D341Med (cell line): ENCODE measurements at regions not wholly inside any gene's neighbourhood (a gene's known extent, or its start where the extent isn't known, plus 50 kb on each side); places are given as distances from the start of the nearest gene placed in this dataset.
"Not testable (repeated sequence)": the region's sequence is repeated elsewhere in the genome, so short reads cannot be mapped to it uniquely, and the experiment has no call there.

Experiments
- DNase-seq: peaks from one replicate; pipeline ENCODE4 v3.0.0; 2012; ENCODE audit warnings: low spot score

DNA sequence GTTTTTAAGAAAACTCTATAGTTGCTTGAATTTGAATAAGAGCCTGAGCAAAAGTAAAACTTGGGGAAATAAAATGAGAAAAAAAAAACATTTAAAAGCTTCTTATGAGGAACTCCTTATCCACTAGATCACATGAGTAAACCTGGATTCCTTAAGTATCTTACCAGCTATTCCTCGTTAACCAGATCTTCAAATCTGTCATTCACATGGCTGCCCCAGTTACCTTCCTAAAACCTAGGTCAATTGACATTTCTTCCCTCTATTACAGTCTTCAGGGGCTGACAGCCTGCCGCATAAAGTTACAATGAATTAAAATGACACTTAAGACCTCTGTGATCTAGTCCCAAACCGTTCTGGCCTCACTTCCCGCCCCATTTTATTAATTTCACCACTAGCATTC lies 583.6 kb downstream of the NR2F2 start:
- DNase-seq = no peak

DNA sequence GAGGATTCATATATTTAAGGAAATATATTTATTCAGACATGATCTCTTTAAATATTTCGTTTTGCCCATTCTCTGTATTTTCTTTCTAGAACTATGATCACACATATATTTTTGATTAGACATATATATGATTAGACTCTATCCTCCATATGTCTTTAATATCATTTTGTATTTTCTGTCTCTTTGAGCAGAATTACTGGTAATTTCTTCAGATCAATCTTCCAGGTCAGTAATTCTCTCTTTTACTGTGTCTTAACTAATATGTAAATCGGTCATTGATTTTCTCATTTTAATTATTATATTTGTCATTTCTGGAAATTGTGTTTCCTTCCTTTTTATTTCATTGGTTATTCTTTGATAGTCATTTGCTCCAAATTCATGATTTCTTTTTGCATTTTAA lies 586.2 kb downstream of the NR2F2 start:
- no peak for DNase-seq

DNA sequence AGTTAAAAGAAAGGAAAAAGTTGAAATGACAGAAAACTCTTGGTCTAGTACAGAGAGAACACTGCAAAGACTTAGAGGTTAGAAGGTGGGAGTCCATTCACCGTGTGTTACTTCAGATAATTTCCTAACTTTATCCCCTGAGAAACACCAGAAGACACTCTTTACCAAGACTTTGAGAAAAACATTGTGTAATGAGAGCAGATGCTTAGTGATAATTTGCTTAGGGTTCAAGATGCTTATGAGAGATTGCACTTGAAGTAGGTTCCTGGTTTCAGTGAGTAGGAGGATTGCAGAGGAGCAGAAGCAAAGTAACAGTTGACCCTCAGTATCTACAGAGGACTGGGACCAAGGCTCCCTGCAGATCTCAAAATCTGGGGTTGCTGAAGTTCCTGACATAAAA lies 594.1 kb downstream of the NR2F2 start:
- DNase-seq = no peak

DNA sequence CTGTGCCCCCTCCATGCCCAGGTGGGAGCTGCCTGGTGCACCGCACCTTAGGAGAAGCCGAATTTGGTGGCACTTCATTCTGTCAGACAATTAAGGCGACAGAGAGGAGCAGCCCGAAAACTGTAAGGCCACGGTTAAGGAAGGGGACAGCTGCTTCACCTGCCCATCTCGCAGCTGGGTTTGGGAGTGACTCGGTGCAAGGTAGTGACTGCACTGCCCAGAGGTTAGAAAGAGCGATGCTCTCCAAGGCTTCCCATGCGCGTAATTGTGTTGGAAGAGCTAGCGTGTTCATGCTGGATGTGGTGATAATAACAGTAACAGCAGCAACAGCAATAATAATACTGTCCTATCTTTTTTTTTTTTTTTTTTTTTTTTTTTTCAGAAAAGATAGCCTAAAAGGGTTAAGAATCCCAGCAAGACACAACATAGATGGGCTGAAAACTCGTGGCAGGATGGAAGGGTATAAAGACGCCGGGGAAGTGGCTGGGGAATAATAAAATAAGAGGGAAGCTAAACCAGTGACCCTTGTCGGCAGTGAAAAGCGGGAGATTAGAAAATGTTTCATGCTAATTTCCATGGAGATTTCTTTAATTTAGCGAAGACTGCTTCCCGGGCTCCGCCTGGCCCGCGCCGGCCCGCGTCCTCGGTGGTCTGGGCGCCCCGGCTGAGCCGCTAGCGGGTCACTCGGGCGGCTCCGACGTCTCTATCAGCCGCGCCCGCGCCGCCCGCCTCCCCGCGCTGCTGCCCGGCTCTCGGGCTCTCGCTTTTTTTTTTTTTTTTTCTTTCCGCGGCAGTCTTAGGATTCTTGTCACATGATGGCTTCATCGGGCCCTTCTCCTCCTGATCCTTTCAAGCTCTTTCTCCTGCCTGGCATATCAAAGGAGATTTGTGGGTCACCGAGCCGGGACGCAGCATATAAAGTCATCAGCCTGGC lies 617.1 kb downstream of the NR2F2 start:
- DNase-seq = peak; percentile 41

DNA sequence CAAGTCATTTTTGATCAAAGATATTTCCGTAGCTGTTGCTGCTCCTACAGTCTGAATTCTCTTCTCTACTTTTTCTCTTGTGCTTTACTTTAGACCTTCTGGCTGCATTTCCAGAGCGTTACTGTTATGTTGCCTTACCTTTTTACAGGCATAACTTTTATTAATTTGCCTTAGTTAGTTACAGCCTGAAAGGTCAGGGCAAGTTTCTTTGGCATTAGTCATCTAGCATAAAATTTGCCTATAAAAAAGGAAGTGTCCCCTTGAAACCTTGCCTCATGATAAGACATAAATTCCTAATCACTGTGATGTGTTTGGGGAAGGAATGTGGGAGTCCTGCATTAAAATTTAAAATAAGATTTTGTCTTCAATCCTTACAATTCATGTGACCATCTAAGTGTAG lies 618.5 kb downstream of the NR2F2 start:
- DNase-seq = no peak

DNA sequence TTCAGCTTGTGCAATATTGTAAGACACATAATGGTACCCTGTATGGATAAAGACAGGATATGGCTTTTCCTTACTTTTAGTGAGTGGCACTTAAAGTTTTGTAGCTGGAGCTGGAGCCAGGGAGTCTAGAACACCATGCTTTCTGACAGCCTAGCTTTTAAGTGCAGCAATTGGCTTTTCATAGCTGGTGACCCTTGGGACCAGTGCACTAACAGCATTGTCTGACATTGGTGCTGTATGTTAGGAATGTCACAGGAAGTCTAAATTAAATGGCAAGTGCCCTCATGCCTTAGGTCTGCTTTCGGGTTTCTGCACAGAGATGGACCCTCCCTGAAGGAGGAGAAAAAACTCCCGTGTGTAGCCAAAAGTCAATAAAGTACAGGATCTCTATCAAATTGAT lies 628.2 kb downstream of the NR2F2 start:
- no peak for DNase-seq

DNA sequence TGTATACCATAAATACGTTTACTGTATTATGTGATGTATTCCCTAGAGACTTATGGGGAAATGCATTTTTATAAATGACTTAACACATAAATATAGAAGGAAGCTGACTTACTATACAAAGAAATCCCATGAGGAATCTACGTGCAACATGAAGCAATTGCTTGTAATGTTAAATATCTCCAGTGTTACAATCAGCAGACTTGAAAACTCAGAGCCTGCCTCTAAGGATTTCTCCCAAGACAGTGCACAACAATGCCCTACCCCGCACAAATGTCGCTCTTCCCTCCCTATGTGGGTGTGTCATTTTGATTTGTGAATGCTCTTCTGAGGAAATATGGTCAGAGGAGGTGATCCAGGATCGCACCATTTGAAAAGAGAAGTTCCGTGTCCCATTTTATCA lies 629.0 kb downstream of the NR2F2 start:
- no peak for DNase-seq

DNA sequence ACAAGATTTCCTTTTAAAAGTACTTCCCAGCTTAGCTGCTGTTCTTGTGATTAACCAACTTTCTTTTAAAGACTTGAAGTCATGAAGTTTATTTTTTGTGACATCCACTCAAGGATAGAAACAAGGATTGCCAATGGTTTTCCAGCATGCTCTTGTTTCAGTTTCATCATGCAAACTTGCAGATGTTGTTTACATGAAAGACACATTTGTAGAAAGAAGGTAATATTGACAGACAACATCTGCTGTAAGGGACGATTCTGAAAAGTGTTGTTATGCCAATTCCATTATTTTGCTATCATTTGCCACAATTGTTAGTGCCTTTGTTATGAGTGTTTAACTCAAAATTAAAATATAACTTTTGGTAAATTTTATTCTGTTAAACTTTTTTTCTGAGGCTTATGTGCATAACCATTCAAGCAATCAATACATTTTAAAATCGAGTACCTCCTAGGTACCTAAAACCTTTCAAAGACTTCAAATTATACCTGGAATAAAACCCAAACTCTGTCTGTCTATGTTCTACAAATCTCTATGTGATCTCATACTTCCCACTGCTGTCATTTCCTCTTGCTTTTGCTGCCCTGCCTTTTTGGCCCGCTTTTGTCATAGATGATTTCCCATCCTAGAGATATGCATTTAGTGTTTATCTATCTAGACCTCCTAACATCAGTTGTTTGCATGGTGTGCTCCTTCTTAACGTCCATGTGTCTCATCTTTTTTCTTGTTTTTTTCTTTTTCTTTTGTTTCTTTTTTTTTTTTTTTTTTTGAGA lies 630.4 kb downstream of the NR2F2 start:
- DNase-seq = no peak

DNA sequence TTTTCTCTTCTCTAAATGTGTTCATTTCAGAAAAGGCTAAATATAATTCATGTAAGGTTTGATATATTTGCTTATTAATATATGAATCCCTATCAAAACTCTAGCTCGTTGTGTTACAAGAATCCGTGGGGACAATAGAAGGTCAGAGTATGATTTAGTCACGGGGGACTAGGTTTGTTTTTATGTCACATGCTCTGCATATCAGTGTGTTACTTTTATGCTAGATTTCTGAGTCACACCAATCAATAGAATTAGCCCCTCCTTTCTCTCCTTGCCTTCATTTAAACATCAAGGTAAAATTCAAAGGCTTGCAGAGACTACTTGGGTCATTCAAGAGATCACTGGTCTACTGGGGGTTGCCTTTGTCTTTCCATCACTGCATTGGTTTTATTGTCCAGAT lies 636.1 kb downstream of the NR2F2 start:
- no peak for DNase-seq

DNA sequence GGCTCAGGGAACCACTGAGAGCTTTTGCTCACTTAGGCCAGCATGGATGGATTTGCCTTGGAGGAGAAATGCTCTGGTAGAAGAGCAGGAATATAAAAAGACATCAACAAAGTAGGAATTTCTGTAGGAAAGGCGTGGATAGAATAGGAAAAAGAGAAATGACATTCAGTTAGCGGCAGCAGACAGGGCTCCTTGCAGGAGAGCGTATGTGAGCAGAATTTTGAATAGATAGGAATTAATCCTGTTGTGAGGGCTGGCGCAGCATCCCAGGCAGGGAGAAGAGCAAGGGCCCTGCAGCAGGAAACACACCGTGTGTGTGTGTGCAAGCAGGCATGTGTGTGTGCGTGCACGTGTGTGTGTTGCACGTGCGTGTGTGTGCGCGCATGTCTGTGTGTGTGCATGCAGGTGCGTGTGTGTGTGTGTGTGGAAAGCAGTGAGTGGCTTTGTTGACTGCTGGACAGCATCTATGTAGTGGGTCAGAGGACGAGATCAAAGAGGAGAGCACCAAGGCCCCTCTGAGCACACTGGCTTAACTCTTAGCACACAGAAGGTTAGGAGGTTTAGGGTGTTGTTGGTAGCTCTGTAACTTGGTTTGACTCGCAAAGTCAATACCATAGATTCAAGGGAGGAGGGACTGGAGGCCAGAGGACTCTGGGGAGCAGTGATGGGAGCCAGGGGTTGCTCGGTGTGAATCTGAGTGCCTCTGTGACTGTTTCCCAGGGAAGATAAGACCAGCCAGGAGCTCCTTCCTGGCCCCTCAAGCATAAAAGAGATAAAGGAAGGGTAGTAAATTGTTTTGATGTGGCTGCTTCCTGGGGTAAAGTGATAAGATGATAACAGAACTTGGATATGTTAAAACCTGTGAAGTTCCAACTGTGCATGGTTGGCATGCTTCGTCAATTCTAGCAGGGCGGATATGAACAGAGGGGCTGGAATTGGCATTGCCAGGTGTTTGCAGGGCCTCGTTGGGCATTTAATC lies 639.5 kb downstream of the NR2F2 start:
- no peak for DNase-seq

DNA sequence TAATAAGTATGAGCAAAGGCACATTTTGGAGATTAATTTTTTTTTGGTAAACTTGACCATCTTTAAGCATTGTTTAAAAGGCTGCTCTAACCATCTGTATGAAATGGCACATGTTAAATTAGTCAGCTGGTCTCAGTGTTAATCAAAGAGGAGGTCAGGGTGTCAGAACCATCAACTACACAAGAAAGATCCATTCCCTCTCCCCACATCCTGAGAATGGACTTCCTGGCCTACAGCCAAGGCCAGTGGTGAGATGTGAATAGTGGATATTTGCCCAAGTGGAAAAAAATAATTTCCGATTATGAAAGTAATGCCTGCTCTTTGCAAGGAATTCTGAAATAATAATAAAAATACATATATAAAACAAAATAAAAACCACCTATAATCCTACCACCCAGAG lies 641.7 kb downstream of the NR2F2 start:
- DNase-seq = no peak

DNA sequence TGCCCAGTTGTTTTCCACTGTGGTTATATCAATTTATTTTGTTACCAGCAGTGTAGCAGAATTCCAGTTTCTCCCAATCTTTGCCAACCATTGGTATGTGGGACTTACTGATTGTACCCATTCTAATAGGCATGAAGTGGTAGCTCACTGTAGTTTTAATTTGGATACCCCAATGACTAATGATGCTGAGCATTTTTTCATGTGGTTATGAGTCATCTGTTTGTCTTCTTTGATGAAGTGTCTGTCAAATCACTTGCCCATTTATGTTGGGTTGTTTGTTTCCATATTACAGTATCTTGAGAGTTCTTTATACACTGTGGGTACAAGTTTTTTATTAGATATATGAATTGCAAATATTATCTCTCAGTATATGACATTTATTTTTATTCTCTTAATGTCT lies 644.3 kb downstream of the NR2F2 start:
- DNase-seq = no peak

DNA sequence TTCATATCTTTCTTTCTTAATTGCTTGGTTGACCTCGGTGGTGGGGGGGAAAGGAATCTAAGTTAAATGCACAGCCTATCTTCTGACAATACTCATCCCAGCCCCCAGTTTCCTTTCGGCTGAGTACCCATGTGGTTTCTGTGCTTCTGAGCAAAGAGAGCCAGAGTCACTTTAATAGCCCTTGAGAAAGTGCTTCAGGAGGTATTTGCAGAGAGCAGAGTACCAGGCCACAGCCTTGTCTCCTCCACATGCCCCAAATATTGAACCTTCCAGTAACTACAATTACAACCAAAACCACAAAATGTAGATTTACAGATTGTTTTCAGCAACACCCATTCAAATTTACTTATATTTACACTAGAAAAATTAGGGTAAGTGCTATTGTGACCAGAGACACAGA lies 647.4 kb downstream of the NR2F2 start:
- DNase-seq = no peak

DNA sequence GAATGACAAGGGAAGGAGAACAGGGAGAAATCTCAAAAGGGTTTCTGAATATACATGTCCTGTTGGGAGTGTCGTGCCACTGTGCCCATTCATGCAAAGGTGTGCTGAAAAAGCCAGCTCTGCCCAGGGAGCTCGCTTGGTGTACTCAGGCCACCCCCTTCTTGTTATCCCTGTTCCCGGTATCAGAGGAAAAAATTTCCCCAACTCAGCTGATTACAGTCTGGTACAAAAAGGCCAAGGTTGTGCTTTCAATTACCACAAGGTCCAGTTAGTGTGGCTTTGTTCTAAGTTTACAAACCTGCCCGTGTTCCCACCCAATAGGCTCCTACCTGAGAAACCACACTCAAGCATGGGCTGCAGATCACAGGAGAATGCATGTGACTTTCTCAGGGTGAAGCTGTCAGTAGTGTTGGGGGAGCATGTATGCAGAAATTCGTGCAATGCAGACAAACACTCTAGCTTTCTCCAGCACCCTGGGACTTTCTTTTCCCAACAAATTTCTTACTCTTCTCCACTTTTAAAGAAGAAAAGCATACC lies 648.5 kb downstream of the NR2F2 start:
- DNase-seq = no peak

DNA sequence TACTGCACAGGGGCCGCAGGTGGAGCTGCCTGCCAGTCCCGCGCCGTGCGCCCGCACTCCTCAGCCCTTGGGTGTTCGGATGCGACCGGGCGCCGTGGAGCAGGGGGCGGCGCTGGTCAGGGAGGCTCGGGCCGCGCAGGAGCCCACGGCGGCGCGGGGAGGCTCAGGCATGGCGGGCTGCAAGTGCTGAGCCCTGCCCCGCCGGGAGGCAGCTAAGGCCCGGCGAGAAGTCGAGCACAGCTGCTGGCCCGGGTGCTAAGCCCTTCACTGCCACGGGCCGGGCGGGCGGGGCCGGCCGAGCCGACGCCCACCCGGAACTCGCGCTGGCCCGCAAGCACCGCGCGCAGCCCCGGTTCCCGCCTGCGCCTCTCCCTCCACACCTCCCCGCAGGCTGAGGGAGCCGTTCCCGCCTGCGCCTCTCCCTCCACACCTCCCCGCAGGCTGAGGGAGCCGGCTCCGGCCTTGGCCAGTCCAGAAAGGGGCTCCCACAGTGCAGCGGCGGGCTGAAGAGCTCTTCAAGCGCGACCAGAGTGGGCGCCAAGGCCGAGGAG lies 653.7 kb downstream of the NR2F2 start:
- DNase-seq = not testable (repeated sequence)

DNA sequence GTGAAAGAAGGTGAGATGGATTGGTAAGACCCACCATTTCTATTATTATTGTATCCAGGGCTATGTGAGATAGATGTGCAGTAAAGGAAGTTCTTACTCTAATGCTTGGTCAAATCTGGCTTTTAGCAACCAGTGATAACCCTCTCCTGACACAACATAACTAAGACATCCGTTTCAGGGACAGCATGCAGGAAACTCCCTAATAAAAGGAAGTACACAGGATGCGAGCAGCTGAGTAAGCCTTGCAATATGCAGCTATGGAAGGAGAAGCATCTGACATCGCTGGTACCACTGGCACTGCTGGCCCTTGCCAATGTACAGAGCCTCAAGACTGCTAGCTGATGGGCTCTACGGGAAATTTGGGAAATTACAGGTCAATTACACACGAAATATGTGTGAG lies 662.3 kb downstream of the NR2F2 start:
- DNase-seq = no peak

DNA sequence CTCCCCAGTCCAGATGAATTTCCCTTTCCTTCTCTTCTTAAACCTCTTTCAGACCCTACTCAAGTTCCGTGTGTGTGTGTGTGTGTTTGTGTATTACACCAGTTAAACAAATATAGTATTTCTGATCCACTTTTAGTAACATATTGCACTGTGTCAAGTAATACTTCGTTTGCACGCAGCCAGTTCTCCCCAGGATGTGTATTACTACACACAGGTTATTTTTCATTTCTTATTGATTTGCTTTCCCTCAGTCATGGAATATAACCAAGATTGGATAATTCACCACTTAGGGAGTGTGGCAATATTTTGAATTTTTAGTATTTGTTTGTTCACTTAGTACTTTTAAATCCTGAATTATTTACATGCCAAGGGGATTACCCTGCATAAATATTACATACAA lies 667.0 kb downstream of the NR2F2 start:
- no peak for DNase-seq

DNA sequence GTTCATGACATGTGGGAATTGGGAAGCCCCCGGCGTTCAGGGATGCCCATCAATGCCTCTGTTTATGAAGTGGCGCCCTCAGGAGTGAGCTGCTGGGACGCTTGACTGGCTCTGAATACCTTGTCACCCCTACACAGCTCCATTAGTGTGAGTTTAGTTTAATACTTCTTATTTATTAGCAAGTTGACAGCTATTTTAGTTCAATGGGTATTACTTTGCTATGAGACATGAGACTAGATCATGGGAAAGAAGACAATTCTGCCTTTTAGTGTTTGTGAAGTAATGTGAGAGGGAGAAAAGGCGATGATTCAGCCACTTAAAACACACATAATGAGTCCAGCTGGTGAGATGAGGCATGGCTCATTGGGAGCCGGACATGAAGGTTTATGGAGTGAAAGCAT lies 678.5 kb downstream of the NR2F2 start:
- DNase-seq = no peak

DNA sequence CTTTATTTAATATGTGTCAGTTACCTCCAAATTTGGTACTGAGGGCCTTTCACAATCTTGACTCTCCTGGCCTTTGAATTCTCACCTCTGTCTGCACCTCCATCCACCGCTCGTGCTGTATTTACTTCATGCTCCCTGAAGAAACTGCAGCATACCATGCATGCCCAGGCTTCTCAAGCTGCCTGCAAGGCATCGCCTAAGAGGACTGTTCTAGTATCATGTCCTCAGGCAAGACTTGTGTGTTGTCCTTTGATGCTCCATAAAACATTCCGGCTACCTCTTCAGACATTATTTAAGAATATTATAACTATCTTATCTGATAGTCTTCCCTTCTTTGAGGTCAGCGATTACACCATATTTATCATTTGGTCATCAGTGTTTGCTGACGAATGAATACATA lies 682.5 kb downstream of the NR2F2 start:
- DNase-seq = no peak

DNA sequence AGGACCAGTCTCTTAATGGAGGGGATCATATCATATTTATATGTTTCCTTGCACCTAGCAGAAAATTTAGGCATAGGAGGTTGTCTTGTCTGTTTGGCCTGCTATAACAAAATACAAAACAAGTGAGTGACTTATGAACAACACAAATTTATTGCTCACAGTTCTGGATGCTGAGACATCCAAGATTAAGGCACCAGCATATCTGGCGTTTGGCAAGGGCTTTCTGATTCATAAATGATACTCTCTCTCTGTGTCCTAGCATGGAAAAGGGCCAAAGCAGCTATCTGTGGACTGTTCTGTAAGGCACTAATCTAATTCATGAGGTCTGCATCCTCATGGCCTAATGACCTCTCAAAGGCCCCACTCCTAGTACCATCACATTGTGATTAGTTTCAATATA lies 683.0 kb downstream of the NR2F2 start:
- DNase-seq = no peak

DNA sequence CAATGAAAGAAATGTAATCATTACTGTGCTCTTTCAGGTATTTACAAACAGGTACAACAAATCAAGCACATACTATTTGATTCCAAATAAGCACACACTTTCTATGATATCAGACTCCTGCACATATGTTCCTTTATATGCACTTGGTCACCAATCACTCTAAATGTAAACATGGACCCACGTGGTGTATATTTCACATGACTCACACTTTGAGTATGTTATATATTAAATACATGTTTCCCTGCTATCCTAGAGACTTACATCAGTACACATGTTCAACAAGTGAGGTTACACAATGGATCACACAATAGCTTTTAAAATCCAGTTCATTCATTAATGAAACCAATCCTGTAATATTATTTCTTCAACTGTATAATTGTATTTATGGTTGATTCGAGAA lies 683.5 kb downstream of the NR2F2 start:
- DNase-seq = no peak

DNA sequence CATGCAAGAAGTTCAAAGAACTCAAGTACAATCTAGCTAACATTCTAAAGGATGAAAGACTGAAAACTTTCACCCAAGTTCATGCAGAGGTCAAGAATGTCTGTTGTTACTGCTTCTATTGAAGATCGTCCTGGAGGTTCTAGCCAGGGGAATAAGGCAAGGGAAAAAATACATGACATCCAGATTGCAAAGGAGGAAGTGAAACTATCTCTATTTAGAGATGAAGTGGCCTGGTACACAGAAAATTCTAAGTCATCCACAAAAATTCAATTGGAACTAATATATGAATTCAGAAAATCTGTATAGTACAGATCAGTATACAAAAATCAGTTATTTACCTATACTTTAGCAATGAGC lies 693.0 kb downstream of the NR2F2 start:
- DNase-seq = no peak
